GM21447 (cell line): ENCODE measurements at regions not wholly inside any gene's neighbourhood (a gene's known extent, or its start where the extent isn't known, plus 50 kb on each side); places are given as distances from the start of the nearest gene placed in this dataset.
A peak's percentile ranks its signal among the peaks of the same experiment; 100 is the strongest.
"Not testable (repeated sequence)": the region's sequence is repeated elsewhere in the genome, so short reads cannot be mapped to it uniquely, and the experiment has no call there.

ENCODE experiments used
- ATAC-seq: cut with Tn5 transposase; IDR thresholded peaks from one replicate; pipeline ENCODE4 v1.9.1; 2021; ENCODE audit not compliant: unreplicated experiment

GRCh38 chr15:21024235-21024987 lies 158.3 kb upstream of the POTEB2 start:
- not testable (repeated sequence) for ATAC-seq

GRCh38 chr15:21018176-21018575 lies 152.1 kb upstream of the POTEB2 start:
- not testable (repeated sequence) for ATAC-seq

- ATAC-seq: not testable (repeated sequence)
Observed at GRCh38 chr15:21017326-21017725, 151.2 kb upstream of the POTEB2 start.

GRCh38 chr15:21016589-21016988 lies 150.5 kb upstream of the POTEB2 start:
- not testable (repeated sequence) for ATAC-seq

GRCh38 chr15:21015171-21015570 lies 149.1 kb upstream of the POTEB2 start:
- ATAC-seq: not testable (repeated sequence)

GRCh38 chr15:21013308-21013707 lies 147.2 kb upstream of the POTEB2 start:
- not testable (repeated sequence) for ATAC-seq

GRCh38 chr15:21009651-21010050 lies 143.5 kb upstream of the POTEB2 start:
- ATAC-seq: not testable (repeated sequence)

GRCh38 chr15:21003459-21003858 lies 137.3 kb upstream of the POTEB2 start:
- ATAC-seq: not testable (repeated sequence)

GRCh38 chr15:21001950-21002349 lies 135.8 kb upstream of the POTEB2 start:
- not testable (repeated sequence) for ATAC-seq

- not testable (repeated sequence) for ATAC-seq
Observed at GRCh38 chr15:20991691-20992090, 125.6 kb upstream of the POTEB2 start.

- ATAC-seq: not testable (repeated sequence)
Observed at GRCh38 chr15:20991253-20991652, 125.1 kb upstream of the POTEB2 start.

- ATAC-seq: not testable (repeated sequence)
Observed at GRCh38 chr15:20986775-20987174, 120.7 kb upstream of the POTEB2 start.

GRCh38 chr15:20978057-20978456 lies 111.9 kb upstream of the POTEB2 start:
- peak; percentile 92 for ATAC-seq

- ATAC-seq: not testable (repeated sequence)
Observed at GRCh38 chr15:20972762-20973161, 106.6 kb upstream of the POTEB2 start.

GRCh38 chr15:20959299-20959698 lies 93.2 kb upstream of the POTEB2 start:
- ATAC-seq: not testable (repeated sequence)

- not testable (repeated sequence) for ATAC-seq
Observed at GRCh38 chr15:20929322-20929721, 63.2 kb upstream of the POTEB2 start.
